ENCODE measurements at regions not wholly inside any gene's neighbourhood (a gene's known extent, or its start where the extent isn't known, plus 50 kb on each side); places are given as distances from the start of the nearest gene placed in this dataset.

GRCh38 chr16:26642047-26642664, 424.6 kb upstream of the C16orf82 start:
- no peak for DNase-seq
- CTCF ChIA-PET: no interaction called here

GRCh38 chr16:26643519-26643918, 423.2 kb upstream of the C16orf82 start:
- Mint-ChIP-seq H3K27me3 (peaks cover 6% of the 10 kb centered on the region), H3K9me3 (ENCODE audit: low read depth) (no peaks in the 10 kb centered on the region), H3K36me3 (ENCODE audit: low read depth) (no peaks in the 10 kb centered on the region), H3K27ac (peak overlapping the region; percentile 55), H3K4me1 (peaks cover 8% of the 10 kb centered on the region), H3K4me3 (no peak overlapping the region)
- no peak for DNase-seq
- intact Hi-C loops (cut with DNase I, micrococcal nuclease): loop anchor here in 1 of 2 experiments (10.0 kb wide), 1 partner anchor 439 kb away; no protein-coding TSS in a partner anchor
- no peak for ATAC-seq
- ChIA-PET POLR2A (no interaction called here), CTCF (no interaction called here)

More at GRCh38 chr16:26642047-26642664, 424.6 kb upstream of the C16orf82 start:
- H3K4me1 Mint-ChIP-seq: peaks cover 8% of the 10 kb centered on the region
- H3K27me3 Mint-ChIP-seq: peaks cover 4% of the 10 kb centered on the region
- POLR2A ChIA-PET: no interaction called here
- H3K27ac Mint-ChIP-seq: no peak overlapping the region
- intact Hi-C loops (cut with DNase I, micrococcal nuclease): loop anchor here in 1 of 2 experiments (10.0 kb wide), 1 partner anchor 437 kb away; no protein-coding TSS in a partner anchor
- no peaks in the 10 kb centered on the region for H3K9me3 Mint-ChIP-seq (ENCODE audit: low read depth)
- H3K36me3 Mint-ChIP-seq (ENCODE audit: low read depth): no peaks in the 10 kb centered on the region
- no peak overlapping the region for H3K4me3 Mint-ChIP-seq
- ATAC-seq: no peak

DNA sequence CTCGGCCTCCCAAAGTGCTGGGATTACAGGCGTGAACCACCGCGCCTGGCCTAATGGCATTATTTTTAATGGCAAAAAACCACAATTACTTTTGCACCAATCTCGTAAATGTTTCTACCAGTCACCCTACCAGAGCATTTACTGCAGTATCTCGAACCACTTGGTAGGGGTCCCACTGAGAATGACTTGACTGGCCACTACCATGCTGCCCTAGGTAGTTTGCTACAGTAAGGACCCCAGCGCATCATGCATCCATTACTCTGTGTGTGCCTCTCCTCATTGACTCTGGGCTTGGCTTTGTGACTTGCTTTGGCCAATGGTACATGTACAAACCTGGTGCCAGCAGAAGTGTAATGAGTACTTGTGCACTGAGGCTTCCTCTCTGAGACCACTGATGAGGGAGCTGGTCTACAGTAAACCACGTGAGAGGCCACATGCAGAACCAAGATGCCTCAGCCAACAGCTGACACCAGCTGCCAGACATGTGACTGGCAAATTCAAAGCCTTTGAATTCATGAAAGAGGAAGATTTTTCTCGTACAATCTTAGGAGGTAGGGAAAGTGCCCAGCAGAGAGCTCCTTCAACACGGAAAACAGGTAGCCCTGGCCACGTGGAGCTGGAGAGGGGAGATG, 421.7 kb upstream of the C16orf82 start:
- ChIA-PET POLR2A (no interaction called here), CTCF (interaction anchor here (0.6 to 1.8 kb wide), 23 partner anchors 10 to 807 kb away, joined by 3 to 12 read pairs (median 3); no protein-coding TSS in a partner anchor)
- DNase-seq (peak; percentile 35), ATAC-seq (peak; percentile 56)
- intact Hi-C loops (cut with DNase I, micrococcal nuclease): loop anchor here (1.0 to 10.0 kb wide), 3 partner anchors 148 to 807 kb away; no protein-coding TSS in a partner anchor
- no peaks in the 10 kb centered on the region for H3K36me3 Mint-ChIP-seq (ENCODE audit: low read depth)
- no peak overlapping the region for H3K4me3 Mint-ChIP-seq
- H3K4me1 Mint-ChIP-seq: peaks cover 8% of the 10 kb centered on the region
- H3K27me3 Mint-ChIP-seq: peaks cover 6% of the 10 kb centered on the region
- H3K27ac Mint-ChIP-seq: peak overlapping the region; percentile 39
- no peaks in the 10 kb centered on the region for H3K9me3 Mint-ChIP-seq (ENCODE audit: low read depth)

GRCh38 chr16:26645614-26646013, 421.1 kb upstream of the C16orf82 start:
- H3K36me3 Mint-ChIP-seq (ENCODE audit: low read depth): no peaks in the 10 kb centered on the region
- no peak overlapping the region for H3K4me3 Mint-ChIP-seq
- DNase-seq: peak; percentile 82
- intact Hi-C loops (cut with DNase I, micrococcal nuclease): loop anchor here (1.0 to 10.0 kb wide), 3 partner anchors 148 to 807 kb away; no protein-coding TSS in a partner anchor
- no peaks in the 10 kb centered on the region for H3K9me3 Mint-ChIP-seq (ENCODE audit: low read depth)
- peaks cover 5% of the 10 kb centered on the region for H3K27me3 Mint-ChIP-seq
- CTCF ChIA-PET: interaction anchor here (0.6 to 1.8 kb wide), 28 partner anchors 9 to 808 kb away, joined by 3 to 12 read pairs (median 3); no protein-coding TSS in a partner anchor
- H3K4me1 Mint-ChIP-seq: peaks cover 8% of the 10 kb centered on the region
- POLR2A ChIA-PET: no interaction called here
- ATAC-seq: peak; percentile 87
- no peak overlapping the region for H3K27ac Mint-ChIP-seq

DNA sequence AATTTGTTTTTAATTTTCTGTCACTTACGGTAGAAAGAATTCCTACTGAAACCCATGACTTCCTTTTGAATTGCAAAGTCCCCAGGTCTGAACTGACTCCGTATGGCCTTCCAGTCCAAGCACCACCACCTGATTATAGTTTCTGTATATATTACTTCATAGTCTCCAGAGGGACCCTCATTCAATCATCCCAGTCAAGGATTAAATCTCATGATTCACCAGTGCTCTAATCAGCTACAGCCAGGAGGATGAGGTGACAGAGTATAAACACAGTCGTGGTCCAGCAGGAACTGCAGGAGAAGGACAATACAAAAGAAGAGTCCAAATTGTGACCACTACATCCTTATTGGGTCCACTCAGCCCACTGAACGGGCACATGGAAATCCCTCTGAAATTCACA, 418.9 kb upstream of the C16orf82 start:
- no peak for ATAC-seq
- Mint-ChIP-seq H3K4me3 (no peak overlapping the region), H3K36me3 (ENCODE audit: low read depth) (no peaks in the 10 kb centered on the region), H3K9me3 (ENCODE audit: low read depth) (no peaks in the 10 kb centered on the region), H3K27me3 (peaks cover 6% of the 10 kb centered on the region), H3K4me1 (peaks cover 8% of the 10 kb centered on the region), H3K27ac (no peak overlapping the region)
- POLR2A ChIA-PET: no interaction called here
- CTCF ChIA-PET: interaction anchor here (0.6 kb wide), 1 partner anchor 907 kb away, joined by 3 read pairs; no protein-coding TSS in a partner anchor
- no peak for DNase-seq
- intact Hi-C loops (cut with DNase I, micrococcal nuclease): loop anchor here in 1 of 2 experiments (5.0 to 10.0 kb wide), 2 partner anchors 151 to 443 kb away; no protein-coding TSS in a partner anchor

- Mint-ChIP-seq H3K27me3 (peaks cover 3% of the 10 kb centered on the region), H3K4me3 (no peak overlapping the region), H3K27ac (no peak overlapping the region), H3K9me3 (ENCODE audit: low read depth) (no peaks in the 10 kb centered on the region), H3K36me3 (ENCODE audit: low read depth) (no peaks in the 10 kb centered on the region), H3K4me1 (peaks cover 4% of the 10 kb centered on the region)
- intact Hi-C loops (cut with DNase I, micrococcal nuclease): loop anchor here in 1 of 2 experiments (5.0 to 10.0 kb wide), 2 partner anchors 152 to 444 kb away; no protein-coding TSS in a partner anchor
- POLR2A ChIA-PET: no interaction called here
- ATAC-seq: no peak
- DNase-seq: no peak
- CTCF ChIA-PET: interaction anchor here (0.6 kb wide), 2 partner anchors 649 to 908 kb away, joined by 3 to 5 read pairs; no protein-coding TSS in a partner anchor
These were observed 417.9 kb upstream of the C16orf82 start for GRCh38 chr16:26648851-26649250.

DNA sequence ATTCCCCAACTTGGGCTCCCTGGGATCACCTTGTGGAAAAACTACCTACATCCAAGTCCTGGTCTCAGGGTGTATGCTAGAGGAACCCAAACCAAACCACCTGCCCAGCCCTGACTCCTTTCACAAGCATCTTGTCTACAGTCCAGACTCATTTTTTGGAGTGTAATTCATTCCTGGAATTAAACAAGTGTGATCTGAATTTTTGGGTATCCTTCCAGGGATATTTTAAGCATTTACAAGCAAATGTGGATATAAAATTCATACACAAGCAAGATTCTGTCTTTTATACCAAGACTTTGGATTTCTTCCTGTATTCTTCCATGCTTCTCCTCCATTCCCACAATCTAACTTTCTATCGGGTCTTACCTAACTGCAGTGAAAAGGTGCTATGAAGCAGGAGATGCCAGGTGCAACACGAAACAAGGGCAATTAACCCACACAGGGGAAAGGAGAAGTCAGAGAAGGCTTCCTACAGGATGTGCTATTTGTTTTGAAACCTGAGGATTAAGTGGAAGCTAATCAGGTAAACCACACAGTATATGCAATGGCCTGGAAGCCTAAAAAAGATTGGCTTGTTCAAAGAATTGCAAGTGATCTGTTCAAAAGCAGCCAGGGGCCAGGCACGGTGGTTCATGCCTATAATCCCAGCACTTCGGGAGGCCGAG, 417.2 kb upstream of the C16orf82 start:
- CTCF ChIA-PET: no interaction called here
- intact Hi-C loops (cut with DNase I, micrococcal nuclease): loop anchor here in 1 of 2 experiments (5.0 to 10.0 kb wide), 2 partner anchors 152 to 445 kb away; no protein-coding TSS in a partner anchor
- POLR2A ChIA-PET: no interaction called here

GRCh38 chr16:26651464-26651863, 415.3 kb upstream of the C16orf82 start:
- POLR2A ChIA-PET: no interaction called here
- Mint-ChIP-seq H3K27ac (no peak overlapping the region), H3K9me3 (ENCODE audit: low read depth) (no peaks in the 10 kb centered on the region), H3K27me3 (peaks cover 13% of the 10 kb centered on the region), H3K4me3 (no peak overlapping the region), H3K4me1 (no peaks in the 10 kb centered on the region), H3K36me3 (ENCODE audit: low read depth) (no peaks in the 10 kb centered on the region)
- CTCF ChIA-PET: no interaction called here
- intact Hi-C loops (cut with DNase I, micrococcal nuclease): no loop called here
- DNase-seq (no peak), ATAC-seq (no peak)

More for the DNA sequence above, 417.2 kb upstream of the C16orf82 start:
- DNase-seq (no peak), ATAC-seq (no peak)
- Mint-ChIP-seq H3K4me3 (no peak overlapping the region), H3K9me3 (ENCODE audit: low read depth) (no peaks in the 10 kb centered on the region), H3K27ac (no peak overlapping the region), H3K4me1 (peaks cover 4% of the 10 kb centered on the region), H3K27me3 (peaks cover 5% of the 10 kb centered on the region), H3K36me3 (ENCODE audit: low read depth) (no peaks in the 10 kb centered on the region)

- Mint-ChIP-seq H3K4me3 (no peak overlapping the region), H3K9me3 (ENCODE audit: low read depth) (no peaks in the 10 kb centered on the region), H3K27ac (no peak overlapping the region), H3K27me3 (peaks cover 13% of the 10 kb centered on the region), H3K4me1 (no peaks in the 10 kb centered on the region), H3K36me3 (ENCODE audit: low read depth) (no peaks in the 10 kb centered on the region)
- intact Hi-C loops (cut with DNase I, micrococcal nuclease): no loop called here
- DNase-seq (no peak), ATAC-seq (no peak)
- ChIA-PET CTCF (no interaction called here), POLR2A (no interaction called here)
These were observed 414.8 kb upstream of the C16orf82 start for GRCh38 chr16:26651884-26652283.

- POLR2A ChIA-PET: interaction anchor here (1.0 kb wide), 1 partner anchor 19 kb away, joined by 3 read pairs; no protein-coding TSS in a partner anchor
- Mint-ChIP-seq H3K27ac (no peak overlapping the region), H3K4me1 (no peaks in the 10 kb centered on the region), H3K9me3 (ENCODE audit: low read depth) (no peaks in the 10 kb centered on the region), H3K27me3 (peaks cover 17% of the 10 kb centered on the region), H3K4me3 (no peak overlapping the region), H3K36me3 (ENCODE audit: low read depth) (no peaks in the 10 kb centered on the region)
- intact Hi-C loops (cut with DNase I, micrococcal nuclease): no loop called here
- ATAC-seq (no peak), DNase-seq (no peak)
- CTCF ChIA-PET: no interaction called here
These were observed 408.2 kb upstream of the C16orf82 start for GRCh38 chr16:26658486-26658885.

DNA sequence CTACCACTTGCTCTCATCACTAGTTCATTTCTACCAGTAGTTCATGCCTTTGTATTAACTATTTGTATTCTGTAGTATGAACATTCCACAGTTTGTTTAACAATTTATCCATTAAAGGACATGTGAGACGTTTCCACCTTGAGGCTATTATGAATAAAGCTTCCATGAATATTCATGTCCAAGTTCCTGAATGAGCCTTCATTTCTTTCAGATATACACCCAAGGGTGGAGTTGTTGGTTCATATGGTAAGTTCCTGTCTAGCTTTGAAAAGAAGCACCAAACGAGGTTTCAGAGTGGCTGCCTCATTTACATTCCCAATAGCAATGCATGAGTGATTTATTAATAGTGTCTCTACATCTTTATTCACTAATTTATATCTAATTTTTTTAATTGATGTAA, 407.8 kb upstream of the C16orf82 start:
- H3K36me3 Mint-ChIP-seq (ENCODE audit: low read depth): no peaks in the 10 kb centered on the region
- no peak overlapping the region for H3K4me3 Mint-ChIP-seq
- intact Hi-C loops (cut with DNase I, micrococcal nuclease): no loop called here
- ATAC-seq (no peak), DNase-seq (no peak)
- ChIA-PET CTCF (no interaction called here), POLR2A (interaction anchor here (1.0 kb wide), 1 partner anchor 19 kb away, joined by 3 read pairs; no protein-coding TSS in a partner anchor)
- H3K27me3 Mint-ChIP-seq: peaks cover 20% of the 10 kb centered on the region
- no peaks in the 10 kb centered on the region for H3K9me3 Mint-ChIP-seq (ENCODE audit: low read depth)
- no peak overlapping the region for H3K27ac Mint-ChIP-seq
- no peaks in the 10 kb centered on the region for H3K4me1 Mint-ChIP-seq
